CD4-positive, CD25-positive, alpha-beta regulatory T cell (primary cell): ENCODE measurements at regions not wholly inside any gene's neighbourhood (a gene's known extent, or its start where the extent isn't known, plus 50 kb on each side); places are given as distances from the start of the nearest gene placed in this dataset.
"Not testable (repeated sequence)": the region's sequence is repeated elsewhere in the genome, so short reads cannot be mapped to it uniquely, and the experiment has no call there.

Experiments used
- ATAC-seq, 2 donors: fragments of 150-1000 bp; cut with Tn5 transposase; one replicate each; pipeline ENCODE4 v1.10.0; 2021; ENCODE audit warnings: low read depth in 2 of 2, moderate number of reproducible peaks in 2 of 2, moderate library complexity in 1 of 2
- DNase-seq, 3 donors: peaks; one replicate each; pipeline versions ENCODE4 v3.0.0 to v3.0.0-alpha.2; 2012 to 2022; ENCODE audit warnings: mixed read lengths in 1 of 3
- H3K27ac ChIP-seq: one replicate; pipeline ENCODE4 v1.7.0; 2013; ENCODE audit warnings: mild to moderate bottlenecking, low read length; ENCODE audit not compliant: insufficient read depth, poor library complexity, severe bottlenecking
- H3K27me3 ChIP-seq: one replicate; pipeline ENCODE4 v1.7.0; 2013; ENCODE audit warnings: low read length; ENCODE audit not compliant: control insufficient read depth, insufficient read depth
- H3K36me3 ChIP-seq: one replicate; pipeline ENCODE4 v1.7.0; 2013; ENCODE audit warnings: mild to moderate bottlenecking, low read length, moderate library complexity; ENCODE audit not compliant: control insufficient read depth, insufficient read depth
- H3K4me1 ChIP-seq: 2 replicates; pipeline ENCODE4 v1.7.0; 2013; ENCODE audit warnings: mild to moderate bottlenecking, low read length; ENCODE audit not compliant: insufficient read depth, control insufficient read depth, poor library complexity, severe bottlenecking
- H3K4me3 ChIP-seq: one replicate; pipeline ENCODE4 v1.7.0; 2013; ENCODE audit warnings: low read depth, mild to moderate bottlenecking, low read length, moderate library complexity
- H3K9me3 ChIP-seq, 2 experiments: 1 replicate in 1 of 2; 2 replicates in 1 of 2; pipeline ENCODE4 v1.7.0; 2013; ENCODE audit warnings: low read length in 2 of 2, mild to moderate bottlenecking in 1 of 2, moderate library complexity in 1 of 2; ENCODE audit not compliant: control insufficient read depth in 2 of 2
- H3K27ac Mint-ChIP-seq, 3 donors: one replicate each; pipeline ENCODE4 v1.8.0; 2020 to 2022; ENCODE audit warnings: mild to moderate bottlenecking in 3 of 3, mixed read lengths in 3 of 3, moderate library complexity in 2 of 3
- H3K27me3 Mint-ChIP-seq: one replicate; pipeline ENCODE4 v1.8.0; 2022; ENCODE audit warnings: mild to moderate bottlenecking, mixed read lengths
- H3K36me3 Mint-ChIP-seq: one replicate; pipeline ENCODE4 v1.8.0; 2020; ENCODE audit warnings: mixed read lengths
- H3K4me1 Mint-ChIP-seq, 4 donors: one replicate each; pipeline ENCODE4 v1.8.0; 2020 to 2022; ENCODE audit warnings: mixed read lengths in 4 of 4, mild to moderate bottlenecking in 1 of 4
- H3K4me3 Mint-ChIP-seq, 4 donors: one replicate each; pipeline ENCODE4 v1.8.0; 2020 to 2022; ENCODE audit warnings: mild to moderate bottlenecking in 4 of 4, mixed read lengths in 4 of 4, moderate library complexity in 3 of 4
- H3K9me3 Mint-ChIP-seq, 7 donors: one replicate each; pipeline ENCODE4 v1.8.0; 2020 to 2022; ENCODE audit warnings: mixed read lengths in 7 of 7, mild to moderate bottlenecking in 3 of 7, moderate library complexity in 2 of 7

GRCh38 chr22:22057617-22058378, 75.2 kb upstream of the TOP3B start:
- DNase-seq (no peak), ATAC-seq (no peak)
- no peak overlapping the region for H3K4me3 ChIP-seq
- H3K4me1 ChIP-seq = no peaks in the 10 kb centered on the region
- peaks cover 11% of the 10 kb centered on the region for H3K27me3 ChIP-seq
- no peaks in the 10 kb centered on the region for H3K36me3 ChIP-seq
- H3K4me1 Mint-ChIP-seq = no peaks in the 10 kb centered on the region
- H3K27me3 Mint-ChIP-seq = peaks cover 47% of the 10 kb centered on the region
- H3K27ac ChIP-seq = no peak overlapping the region
- H3K4me3 Mint-ChIP-seq = no peak overlapping the region
- H3K27ac Mint-ChIP-seq = no peak overlapping the region
- H3K9me3 Mint-ChIP-seq = no peaks in the 10 kb centered on the region
- H3K36me3 Mint-ChIP-seq = no peaks in the 10 kb centered on the region
- H3K9me3 ChIP-seq = no peaks in the 10 kb centered on the region

GRCh38 chr22:22056809-22057594, 74.4 kb upstream of the TOP3B start:
- H3K4me3 ChIP-seq, H3K36me3 Mint-ChIP-seq, H3K27ac Mint-ChIP-seq, ATAC-seq, H3K9me3 ChIP-seq, H3K4me3 Mint-ChIP-seq, H3K27ac ChIP-seq, H3K36me3 ChIP-seq, H3K9me3 Mint-ChIP-seq, DNase-seq, H3K4me1 Mint-ChIP-seq, H3K4me1 ChIP-seq: not testable (repeated sequence)
- peaks cover 54% of the 10 kb centered on the region for H3K27me3 Mint-ChIP-seq
- H3K27me3 ChIP-seq = peaks cover 11% of the 10 kb centered on the region

- not testable (repeated sequence) for H3K36me3 ChIP-seq, DNase-seq, H3K4me1 ChIP-seq, H3K27ac ChIP-seq, H3K4me3 ChIP-seq, H3K36me3 Mint-ChIP-seq, H3K4me1 Mint-ChIP-seq, H3K27ac Mint-ChIP-seq, H3K27me3 ChIP-seq, H3K4me3 Mint-ChIP-seq, ATAC-seq, H3K9me3 Mint-ChIP-seq, H3K9me3 ChIP-seq
- H3K27me3 Mint-ChIP-seq = peaks cover 52% of the 10 kb centered on the region
Observed at GRCh38 chr22:22052548-22053139, 70.1 kb upstream of the TOP3B start.

- not testable (repeated sequence) for H3K4me1 Mint-ChIP-seq, H3K4me1 ChIP-seq, ATAC-seq, H3K9me3 Mint-ChIP-seq, H3K4me3 Mint-ChIP-seq, H3K4me3 ChIP-seq, H3K27ac ChIP-seq, H3K36me3 ChIP-seq, H3K9me3 ChIP-seq, DNase-seq, H3K27me3 ChIP-seq, H3K36me3 Mint-ChIP-seq, H3K27ac Mint-ChIP-seq
- peaks cover 59% of the 10 kb centered on the region for H3K27me3 Mint-ChIP-seq
Observed at GRCh38 chr22:22051032-22051431, 68.4 kb upstream of the TOP3B start.

GRCh38 chr22:22050141-22050775, 67.7 kb upstream of the TOP3B start:
- DNase-seq (no peak), ATAC-seq (no peak)
- Histone ChIP-seq H3K9me3 (no peaks in the 10 kb centered on the region), H3K27me3 (peaks cover 3% of the 10 kb centered on the region), H3K36me3 (no peaks in the 10 kb centered on the region), H3K27ac (no peak overlapping the region), H3K4me1 (no peaks in the 10 kb centered on the region), H3K4me3 (no peak overlapping the region)
- Mint-ChIP-seq H3K27me3 (peaks cover 52% of the 10 kb centered on the region), H3K4me1 (no peaks in the 10 kb centered on the region), H3K4me3 (no peak overlapping the region), H3K36me3 (no peaks in the 10 kb centered on the region), H3K9me3 (peaks cover 0 to 5% (median 0%) of the 10 kb centered on the region in 7 donors), H3K27ac (no peak overlapping the region)

GRCh38 chr22:22049684-22050083, 67.1 kb upstream of the TOP3B start:
- peaks cover 3% of the 10 kb centered on the region for H3K27me3 ChIP-seq
- no peak for ATAC-seq
- no peaks in the 10 kb centered on the region for H3K4me1 Mint-ChIP-seq

GRCh38 chr22:22048981-22049531, 66.5 kb upstream of the TOP3B start:
- H3K27me3 Mint-ChIP-seq = peaks cover 40% of the 10 kb centered on the region
- no peaks in the 10 kb centered on the region for H3K9me3 ChIP-seq
- H3K4me3 Mint-ChIP-seq = no peak overlapping the region
- peaks cover 0 to 5% (median 0%) of the 10 kb centered on the region in 7 donors for H3K9me3 Mint-ChIP-seq
- H3K4me1 ChIP-seq = no peaks in the 10 kb centered on the region
- no peak overlapping the region for H3K27ac Mint-ChIP-seq
- no peak overlapping the region for H3K27ac ChIP-seq
- H3K36me3 ChIP-seq = no peaks in the 10 kb centered on the region
- no peak for ATAC-seq
- H3K27me3 ChIP-seq = peaks cover 3% of the 10 kb centered on the region
- H3K4me1 Mint-ChIP-seq = no peaks in the 10 kb centered on the region
- H3K36me3 Mint-ChIP-seq = no peaks in the 10 kb centered on the region
- no peak overlapping the region for H3K4me3 ChIP-seq
- DNase-seq = no peak

More at GRCh38 chr22:22049684-22050083, 67.1 kb upstream of the TOP3B start:
- peaks cover 0 to 5% (median 0%) of the 10 kb centered on the region in 7 donors for H3K9me3 Mint-ChIP-seq
- H3K27me3 Mint-ChIP-seq = peaks cover 46% of the 10 kb centered on the region
- no peak overlapping the region for H3K27ac ChIP-seq
- no peak overlapping the region for H3K4me3 ChIP-seq
- no peak for DNase-seq
- H3K9me3 ChIP-seq = no peaks in the 10 kb centered on the region
- H3K4me1 ChIP-seq = no peaks in the 10 kb centered on the region
- H3K36me3 Mint-ChIP-seq = no peaks in the 10 kb centered on the region
- no peak overlapping the region for H3K27ac Mint-ChIP-seq
- no peak overlapping the region for H3K4me3 Mint-ChIP-seq
- no peaks in the 10 kb centered on the region for H3K36me3 ChIP-seq
